H1 (cell line): ENCODE measurements at regions not wholly inside any gene's neighbourhood (a gene's known extent, or its start where the extent isn't known, plus 50 kb on each side); places are given as distances from the start of the nearest gene placed in this dataset.

Experiments used
- ATF3 ChIP-seq: IDR thresholded peaks from 2 replicates; pipeline ENCODE4 v1.6.1; 2011; ENCODE audit warnings: low read depth, mild to moderate bottlenecking, low read length; ENCODE audit not compliant: insufficient read depth
- CHD7 ChIP-seq: fragments of 300-600 bp; sonication (generic); IDR thresholded peaks from 2 replicates; pipeline ENCODE4 v1.7.1; 2012; ENCODE audit warnings: low read length, moderate library complexity, mild to moderate bottlenecking, inconsistent platforms; ENCODE audit not compliant: insufficient replicate concordance
- GABPA ChIP-seq: IDR thresholded peaks from 2 replicates; pipeline ENCODE4 v1.6.1; 2011; ENCODE audit warnings: mild to moderate bottlenecking, low read length, moderate library complexity, borderline replicate concordance; ENCODE audit not compliant: insufficient read depth
- HDAC2 ChIP-seq, 2 experiments: fragments of 300-600 bp in 1 of 2; sonication (generic) in 1 of 2; IDR thresholded peaks; 2 replicates each; pipeline ENCODE4 v1.6.1; 2011 to 2012; ENCODE audit warnings: low read depth in 2 of 2, low read length in 2 of 2, mild to moderate bottlenecking in 2 of 2, moderate library complexity in 2 of 2, borderline replicate concordance in 1 of 2, inconsistent platforms in 1 of 2
- RAD21 ChIP-seq, 2 experiments: IDR thresholded peaks in 1 of 2; conservative IDR thresholded peaks in 1 of 2; 2 replicates each; pipeline ENCODE4 v1.6.1; 2011; ENCODE audit warnings: low read depth in 2 of 2, low read length in 2 of 2, improper control_type of control experiment in 1 of 2, inconsistent platforms in 1 of 2, mild to moderate bottlenecking in 1 of 2, moderate library complexity in 1 of 2
- RBBP5 ChIP-seq: IDR thresholded peaks from 2 replicates; pipeline ENCODE4 v1.7.1; 2012; ENCODE audit warnings: low read depth, mild to moderate bottlenecking, inconsistent platforms, low read length, moderate library complexity, borderline replicate concordance

- TF ChIP-seq RAD21 (IDR thresholded peaks at IDR 0.05 in 1 of 2, conservative IDR thresholded peaks at IDR 0.05 in 1 of 2; ENCODE audit: low read depth in 2 of 2, low read length in 2 of 2) (peak; percentile 93 to 94), GABPA (no peak), RBBP5 (no peak), CHD7 (no peak), HDAC2 (IDR thresholded peaks at IDR 0.05; ENCODE audit: borderline replicate concordance in 1 of 2, low read depth in 2 of 2, low read length in 2 of 2) (no peak), ATF3 (no peak)
Measured at GRCh38 chr3:102225407-102226132, 209.2 kb upstream of the ZPLD1 start (continued).
